Upper lobe of left lung (tissue), 4 donors: ENCODE measurements at regions not wholly inside any gene's neighbourhood (a gene's known extent, or its start where the extent isn't known, plus 50 kb on each side); places are given as distances from the start of the nearest gene placed in this dataset.

Experiments
- CTCF ChIP-seq, 6 experiments: fragments of 450-650 bp in 4 of 6; fragments of 200-600 bp in 2 of 6; sonication (generic) in 2 of 6; IDR thresholded peaks; one replicate each; pipeline ENCODE4 v1.5.1; 2016 to 2019; ENCODE audit warnings: antibody characterized with exemption in 6 of 6
- POLR2AphosphoS5 ChIP-seq, 2 donors: sonication (generic); formaldehyde crosslinking; IDR thresholded peaks; one replicate each; pipeline ENCODE4 v1.5.1; 2017; ENCODE audit warnings: antibody characterized with exemption in 2 of 2

GRCh38 chr10:124296813-124297788, 121.6 kb downstream of the OAT start:
- no peak for TF ChIP-seq CTCF (IDR thresholded peaks at IDR 0.05)
- TF ChIP-seq POLR2AphosphoS5 (IDR thresholded peaks at IDR 0.05) = no peak
